SK-N-MC (cell line): ENCODE measurements at regions not wholly inside any gene's neighbourhood (a gene's known extent, or its start where the extent isn't known, plus 50 kb on each side); places are given as distances from the start of the nearest gene placed in this dataset.

Source experiments
- EZH2 ChIP-seq: fragments of 200-600 bp; sonication (generic); IDR thresholded peaks from one replicate; pipeline ENCODE4 v1.6.1; 2017; ENCODE audit warnings: antibody characterized with exemption
- FOXP2 ChIP-seq: optimal IDR thresholded peaks from 2 replicates; pipeline ENCODE3; 2011; ENCODE audit warnings: mild to moderate bottlenecking, moderate library complexity; ENCODE audit not compliant: insufficient read depth; ENCODE audit errors: extremely low read length, control extremely low read depth
- POLR2AphosphoS5 ChIP-seq: IDR thresholded peaks from 2 replicates; pipeline ENCODE4 v1.6.1; 2012; ENCODE audit warnings: mild to moderate bottlenecking, low read depth, low read length, borderline replicate concordance

DNA sequence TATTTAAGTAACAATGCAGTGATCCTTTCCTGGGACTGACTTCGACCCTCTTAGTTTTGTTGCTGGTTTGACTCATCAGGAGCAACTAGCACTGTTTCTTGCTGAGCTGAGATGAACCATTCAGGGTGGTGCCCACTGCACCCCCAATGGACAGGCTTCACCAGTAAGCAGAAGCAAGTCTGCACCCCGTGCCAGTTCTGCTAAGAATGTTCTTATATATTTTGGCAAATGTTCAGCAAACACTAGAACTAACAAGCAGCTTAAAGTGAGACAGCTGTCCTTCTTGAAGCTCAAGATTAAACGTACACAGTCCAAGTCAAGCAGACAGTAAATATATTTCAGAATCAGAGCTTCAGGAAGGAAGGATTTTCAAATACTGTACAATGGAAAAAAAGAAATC, 561.3 kb upstream of the CDH4 start:
- TF ChIP-seq POLR2AphosphoS5, result no peak
- TF ChIP-seq EZH2, result no peak
- no peak for TF ChIP-seq FOXP2
